WI38 (cell line): ENCODE measurements at regions not wholly inside any gene's neighbourhood (a gene's known extent, or its start where the extent isn't known, plus 50 kb on each side); places are given as distances from the start of the nearest gene placed in this dataset.

ENCODE experiments used
- H3K4me3 ChIP-seq: 2 replicates; pipeline ENCODE4 v1.5.1; 2011; ENCODE audit warnings: low read depth, mild to moderate bottlenecking, control low read depth, low read length
- CTCF ChIP-seq: IDR thresholded peaks from 2 replicates; pipeline ENCODE4 v1.5.1; 2012; ENCODE audit warnings: low read depth, mild to moderate bottlenecking, control low read depth, low read length

DNA sequence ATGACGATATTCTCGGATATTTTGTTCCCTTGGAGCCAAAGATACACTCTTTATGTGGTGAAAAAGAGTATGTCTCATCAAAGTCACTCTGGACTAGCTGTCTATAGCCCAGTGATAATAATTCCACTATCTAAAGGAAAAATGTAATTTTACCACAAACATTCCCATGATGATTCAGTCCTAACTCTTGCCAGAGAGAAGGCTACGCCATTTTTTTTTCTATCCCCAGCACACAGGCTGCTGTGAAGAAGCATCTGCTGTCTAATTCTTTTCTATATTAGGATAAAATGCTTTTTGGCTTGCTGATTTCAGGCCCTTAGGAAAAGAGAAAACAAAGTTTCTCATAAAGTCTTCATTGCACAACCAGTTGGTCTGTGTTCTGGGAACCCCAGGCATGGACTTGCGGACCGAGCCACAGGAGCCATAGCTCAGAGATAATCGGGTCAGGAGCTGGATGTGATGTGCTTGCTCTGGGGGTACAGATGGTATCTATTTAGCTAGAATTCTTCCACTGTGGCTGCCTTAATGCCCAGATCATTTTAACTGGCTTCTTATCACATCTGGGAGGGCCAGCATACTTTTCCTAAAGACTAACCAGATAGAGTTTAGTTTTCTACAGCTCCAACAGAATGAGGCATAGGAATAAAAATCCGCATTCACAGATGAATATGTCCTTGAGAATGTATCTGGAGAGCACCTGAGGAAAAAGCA is 683.7 kb upstream of the ID4 start:
- no peak overlapping the region for H3K4me3 ChIP-seq
- no peak for TF ChIP-seq CTCF

DNA sequence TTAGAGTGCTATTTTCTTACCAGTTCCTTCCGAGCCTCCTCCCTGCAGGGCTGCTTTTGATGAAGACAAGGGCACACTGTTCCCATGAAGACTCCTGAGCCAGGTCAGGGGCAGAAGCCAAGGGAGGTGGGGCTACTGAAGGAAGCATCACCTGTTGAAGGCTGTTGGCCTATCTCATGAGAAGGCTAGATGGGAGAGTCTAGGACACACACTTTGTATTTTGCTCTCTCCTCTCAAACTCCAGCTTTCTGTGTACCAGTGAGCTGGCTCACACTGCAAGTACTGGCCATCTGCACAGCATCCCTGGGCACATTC is 683.2 kb upstream of the ID4 start:
- TF ChIP-seq CTCF = no peak
- H3K4me3 ChIP-seq = no peak overlapping the region

- no peak for TF ChIP-seq CTCF
- no peak overlapping the region for H3K4me3 ChIP-seq
Observed at GRCh38 chr6:19156443-19156842, 680.7 kb upstream of the ID4 start.

- H3K4me3 ChIP-seq = no peak overlapping the region
- TF ChIP-seq CTCF = no peak
Observed at GRCh38 chr6:19157486-19157885, 679.7 kb upstream of the ID4 start.

DNA sequence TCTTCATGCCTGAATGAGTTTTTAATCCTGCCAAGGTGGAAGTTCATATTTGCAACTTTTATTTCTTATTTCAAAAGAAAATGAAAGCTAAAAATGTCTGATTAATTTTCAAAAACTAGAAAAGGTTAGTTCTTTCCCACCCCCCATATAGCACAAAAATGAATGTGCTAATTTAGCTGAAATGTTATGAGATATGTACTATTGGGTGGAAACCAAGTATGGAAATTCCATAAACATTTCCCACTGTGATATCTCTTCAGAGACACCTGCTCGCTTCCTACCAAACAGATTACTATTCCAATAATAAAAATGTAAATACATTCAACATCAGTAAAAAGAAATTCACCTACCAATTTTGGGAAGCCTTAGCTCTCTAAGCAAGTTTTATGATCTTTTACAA is 678.6 kb upstream of the ID4 start:
- H3K4me3 ChIP-seq = no peak overlapping the region
- no peak for TF ChIP-seq CTCF

DNA sequence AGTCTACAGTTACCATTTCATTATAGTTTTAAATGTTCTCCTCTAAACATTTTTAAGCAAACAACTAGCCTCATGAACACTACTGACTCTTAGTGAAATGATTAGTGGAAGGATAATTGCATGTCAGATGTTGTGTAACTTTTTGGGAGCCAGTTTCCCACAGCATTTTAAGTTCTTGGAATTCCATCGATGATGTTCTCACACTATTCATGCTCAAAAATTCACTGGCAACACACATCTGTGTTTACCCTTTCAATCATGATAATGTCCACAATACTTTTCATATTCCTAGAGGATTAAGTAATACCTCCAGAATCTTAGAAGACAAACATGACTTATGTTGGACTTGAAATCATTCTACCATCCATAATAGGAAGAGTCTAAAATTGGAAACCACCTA is 678.1 kb upstream of the ID4 start:
- TF ChIP-seq CTCF = no peak
- no peak overlapping the region for H3K4me3 ChIP-seq

DNA sequence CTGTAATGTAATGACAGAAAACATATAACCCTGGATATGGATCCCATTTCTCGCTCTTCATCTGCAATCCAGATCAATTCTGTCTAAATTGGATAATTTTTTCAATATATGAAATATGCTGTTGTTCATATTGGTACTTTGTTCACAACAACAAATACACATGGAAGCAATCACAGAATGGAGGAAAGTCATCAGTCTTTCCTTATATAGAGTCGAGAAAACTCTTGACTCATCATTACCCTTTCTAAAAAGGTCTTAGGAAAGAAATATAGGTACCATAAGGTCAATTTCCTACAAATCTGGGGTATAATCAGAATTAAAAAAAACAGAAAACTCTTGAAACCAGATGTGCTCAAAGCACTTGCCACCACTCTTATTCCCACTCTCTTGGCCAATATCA is 677.6 kb upstream of the ID4 start:
- H3K4me3 ChIP-seq = no peak overlapping the region
- no peak for TF ChIP-seq CTCF
